MG63 (cell line): ENCODE measurements at regions not wholly inside any gene's neighbourhood (a gene's known extent, or its start where the extent isn't known, plus 50 kb on each side); places are given as distances from the start of the nearest gene placed in this dataset.
"Not testable (repeated sequence)": the region's sequence is repeated elsewhere in the genome, so short reads cannot be mapped to it uniquely, and the experiment has no call there.

Experiments
- DNase-seq: peaks from one replicate; pipeline ENCODE4 v3.0.0-alpha.2; 2020
- H3K27me3 ChIP-seq: fragments of 250-450 bp; sonication (Bioruptor Pico); 2 replicates; pipeline ENCODE4 v1.5.1; 2020; ENCODE audit warnings: mild to moderate bottlenecking, moderate library complexity
- H3K36me3 ChIP-seq: fragments of 250-450 bp; sonication (Bioruptor Pico); 2 replicates; pipeline ENCODE4 v1.5.1; 2020; ENCODE audit warnings: mild to moderate bottlenecking, moderate library complexity
- H3K4me3 ChIP-seq: fragments of 250-450 bp; sonication (Bioruptor Pico); 2 replicates; pipeline ENCODE4 v1.5.1; 2020; ENCODE audit warnings: mild to moderate bottlenecking, moderate library complexity
- H3K9me3 ChIP-seq: fragments of 250-450 bp; sonication (Bioruptor Pico); 2 replicates; pipeline ENCODE4 v1.5.1; 2020; ENCODE audit warnings: mild to moderate bottlenecking, moderate library complexity

GRCh38 chr3:176167272-176167671 is 1030.0 kb downstream of the TBL1XR1 start:
- no peak overlapping the region for H3K4me3 ChIP-seq
- no peaks in the 10 kb centered on the region for H3K9me3 ChIP-seq
- DNase-seq: no peak
- no peaks in the 10 kb centered on the region for H3K27me3 ChIP-seq
- no peaks in the 10 kb centered on the region for H3K36me3 ChIP-seq

DNA sequence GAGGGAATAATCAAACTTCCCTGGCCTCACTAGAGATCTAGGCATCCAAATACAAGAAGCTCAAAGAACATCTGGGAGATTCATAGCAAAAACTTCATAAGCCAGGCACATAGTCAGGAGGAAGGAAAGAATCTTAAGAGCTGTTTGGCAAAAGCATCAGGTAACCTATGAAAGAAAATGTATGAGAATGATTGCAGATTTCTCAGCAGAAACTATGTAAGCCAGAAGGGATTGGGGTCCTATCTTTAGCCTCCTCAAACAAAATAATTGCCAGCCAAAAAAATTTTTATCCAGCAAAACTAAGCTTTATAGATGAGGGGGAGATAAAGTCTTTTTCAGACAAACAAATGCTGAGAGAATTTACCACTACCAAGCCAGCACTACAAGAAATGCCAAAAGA is 1036.3 kb downstream of the TBL1XR1 start:
- H3K27me3 ChIP-seq: no peaks in the 10 kb centered on the region
- H3K36me3 ChIP-seq: no peaks in the 10 kb centered on the region
- H3K9me3 ChIP-seq: no peaks in the 10 kb centered on the region; the same call in 1 of the 2 replicates
- H3K4me3 ChIP-seq: no peak overlapping the region
- DNase-seq: no peak

DNA sequence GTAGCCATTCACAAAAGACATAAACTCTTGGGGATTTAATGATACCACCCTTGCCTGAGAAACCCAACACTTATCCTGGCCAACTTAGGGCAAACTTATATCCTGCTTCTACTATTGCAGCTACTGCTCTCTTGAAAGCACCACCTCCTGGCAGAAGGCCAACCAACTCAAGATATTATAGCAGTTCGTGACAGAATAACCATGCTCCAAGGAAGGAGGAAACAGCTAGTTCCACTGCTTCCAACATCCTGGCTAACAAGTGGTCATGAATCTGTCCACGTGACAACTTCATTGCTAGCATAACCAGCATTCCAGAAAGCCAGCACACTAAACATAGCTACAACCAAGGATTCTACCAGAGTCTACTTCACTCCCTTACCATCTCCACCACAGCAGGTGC is 1037.5 kb downstream of the TBL1XR1 start:
- no peak for DNase-seq
- Histone ChIP-seq H3K4me3 (no peak overlapping the region), H3K27me3 (no peaks in the 10 kb centered on the region), H3K9me3 (no peaks in the 10 kb centered on the region; the same call in 1 of the 2 replicates), H3K36me3 (no peaks in the 10 kb centered on the region)

DNA sequence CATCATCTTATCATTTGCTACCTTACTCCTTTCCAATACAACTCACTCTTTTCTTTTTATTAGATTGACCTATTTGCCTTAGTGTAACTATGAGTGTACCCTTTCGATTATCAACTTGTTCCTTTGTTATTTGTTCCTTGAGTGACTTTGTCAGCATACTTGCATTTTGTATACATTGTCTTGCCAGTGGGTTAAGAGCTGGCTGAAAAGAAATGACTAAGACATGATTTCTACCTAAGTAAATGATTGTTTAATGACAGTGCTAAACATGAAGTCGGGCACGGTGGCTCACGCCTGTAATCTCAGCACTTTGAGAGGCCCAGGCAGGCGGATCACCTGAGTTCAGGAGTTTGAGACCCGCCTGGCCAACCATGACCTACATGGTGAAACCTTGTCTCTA is 1042.3 kb downstream of the TBL1XR1 start:
- no peak for DNase-seq
- Histone ChIP-seq H3K9me3 (no peaks in the 10 kb centered on the region), H3K36me3 (no peaks in the 10 kb centered on the region)

DNA sequence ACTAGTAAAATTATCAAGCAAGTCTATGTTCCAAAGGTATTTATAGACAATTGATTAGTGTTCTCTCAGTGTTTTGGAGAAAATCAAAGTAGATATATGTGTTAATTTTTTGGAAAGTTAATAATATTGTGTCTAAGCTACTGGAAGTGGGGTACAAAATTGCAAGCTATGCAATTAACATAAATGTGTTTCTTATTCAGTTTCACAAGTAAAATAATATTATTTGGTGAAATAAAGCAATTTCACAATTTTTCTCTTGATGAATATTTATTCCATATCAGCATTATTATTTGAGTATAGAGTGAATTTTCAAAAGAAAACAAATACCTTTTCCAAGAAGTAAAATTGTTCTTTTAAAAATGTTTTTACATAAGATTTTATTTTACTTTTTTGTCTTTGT is 1047.7 kb downstream of the TBL1XR1 start:
- H3K4me3 ChIP-seq: no peak overlapping the region; the same call in 1 of the 2 replicates
- H3K9me3 ChIP-seq: no peaks in the 10 kb centered on the region
- no peak for DNase-seq
- no peaks in the 10 kb centered on the region for H3K36me3 ChIP-seq
- H3K27me3 ChIP-seq: no peaks in the 10 kb centered on the region

More for the DNA sequence above, 1042.3 kb downstream of the TBL1XR1 start:
- no peaks in the 10 kb centered on the region for H3K27me3 ChIP-seq
- no peak overlapping the region for H3K4me3 ChIP-seq

DNA sequence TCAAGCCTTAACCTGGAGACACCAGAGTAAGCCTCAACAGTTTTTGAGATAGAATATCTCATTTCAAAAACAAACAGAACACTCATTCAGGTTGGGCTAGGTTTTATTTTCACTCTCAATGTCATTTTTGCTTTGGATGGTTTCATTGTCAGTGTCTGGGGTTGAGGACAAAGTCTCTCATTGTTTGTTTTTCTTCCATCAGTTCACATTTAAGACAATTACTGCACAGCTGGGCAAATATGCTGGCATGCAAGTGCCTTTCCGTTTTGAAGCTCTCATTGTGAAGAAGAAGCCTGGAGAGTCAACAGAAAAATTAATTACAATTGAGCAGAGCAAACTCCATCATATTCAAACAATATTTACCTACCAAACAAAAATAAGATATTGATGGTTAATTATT is 1050.0 kb downstream of the TBL1XR1 start:
- no peaks in the 10 kb centered on the region for H3K27me3 ChIP-seq
- no peaks in the 10 kb centered on the region for H3K9me3 ChIP-seq
- no peak for DNase-seq
- H3K36me3 ChIP-seq: no peaks in the 10 kb centered on the region
- no peak overlapping the region for H3K4me3 ChIP-seq

- no peaks in the 10 kb centered on the region for H3K36me3 ChIP-seq
Observed at GRCh38 chr3:176141837-176142236, 1055.4 kb downstream of the TBL1XR1 start.

DNA sequence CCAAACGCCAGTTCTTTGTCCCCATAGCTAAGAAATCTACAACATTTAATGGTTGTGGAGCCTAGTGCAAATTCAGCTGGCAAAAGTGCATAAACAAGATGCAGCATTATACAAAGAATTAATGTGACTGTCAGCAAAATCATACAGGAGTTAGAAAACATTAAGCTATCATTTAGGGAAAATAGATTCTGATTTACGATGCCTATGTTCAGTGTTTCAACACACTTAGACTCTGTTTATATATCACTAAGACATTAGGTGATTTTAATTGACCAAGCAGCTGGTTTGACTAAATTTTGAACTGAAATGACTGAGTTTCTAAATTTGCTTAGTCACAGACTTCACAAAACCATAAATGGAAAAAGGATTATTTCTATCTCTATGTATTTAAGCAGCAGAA is 1076.8 kb downstream of the TBL1XR1 start:
- DNase-seq: no peak
- Histone ChIP-seq H3K4me3 (no peak overlapping the region), H3K9me3 (no peaks in the 10 kb centered on the region; the same call in 1 of the 2 replicates), H3K36me3 (no peaks in the 10 kb centered on the region), H3K27me3 (no peaks in the 10 kb centered on the region)

More at GRCh38 chr3:176141837-176142236, 1055.4 kb downstream of the TBL1XR1 start:
- no peak overlapping the region for H3K4me3 ChIP-seq
- H3K27me3 ChIP-seq: no peaks in the 10 kb centered on the region
- no peak for DNase-seq
- H3K9me3 ChIP-seq: no peaks in the 10 kb centered on the region

- Histone ChIP-seq H3K36me3 (no peaks in the 10 kb centered on the region), H3K27me3 (no peaks in the 10 kb centered on the region), H3K4me3 (no peak overlapping the region), H3K9me3 (no peaks in the 10 kb centered on the region)
- no peak for DNase-seq
Observed at GRCh38 chr3:176119826-176120225, 1077.5 kb downstream of the TBL1XR1 start.

- H3K36me3 ChIP-seq: no peaks in the 10 kb centered on the region
- no peaks in the 10 kb centered on the region for H3K27me3 ChIP-seq
- no peak for DNase-seq
- no peak overlapping the region for H3K4me3 ChIP-seq
- H3K9me3 ChIP-seq: 0 out of 2 replicates have a peak, but pooled peaks cover 2% of the 10 kb centered on the region
Observed at GRCh38 chr3:176106380-176106779, 1090.9 kb downstream of the TBL1XR1 start.

DNA sequence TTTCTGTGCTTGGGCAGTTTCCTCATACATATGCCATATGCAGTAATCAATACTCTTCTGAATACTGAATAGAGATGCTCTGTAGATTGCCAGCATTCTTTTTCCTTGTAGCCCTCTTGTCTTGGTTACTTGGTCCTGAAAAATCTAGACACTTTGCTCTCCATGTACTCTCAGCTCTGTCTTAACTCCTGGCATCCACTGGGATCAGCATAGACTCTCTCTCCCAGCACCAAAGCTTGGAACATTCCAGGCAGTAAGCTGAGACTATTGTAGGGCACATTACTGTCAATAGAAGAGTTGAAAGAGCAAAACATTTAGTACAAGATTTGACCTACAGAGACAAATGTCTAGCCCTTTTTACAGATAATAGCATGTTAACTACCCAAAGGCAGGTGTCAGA is 1100.3 kb downstream of the TBL1XR1 start:
- no peaks in the 10 kb centered on the region for H3K27me3 ChIP-seq
- H3K36me3 ChIP-seq: no peaks in the 10 kb centered on the region
- H3K9me3 ChIP-seq: no peaks in the 10 kb centered on the region
- DNase-seq: no peak
- H3K4me3 ChIP-seq: no peak overlapping the region

GRCh38 chr3:176093892-176094291 is 1103.4 kb downstream of the TBL1XR1 start:
- not testable (repeated sequence) for H3K36me3 ChIP-seq

GRCh38 chr3:176090727-176091126 is 1106.6 kb downstream of the TBL1XR1 start:
- Histone ChIP-seq H3K9me3 (peaks cover 2% of the 10 kb centered on the region; the same call in 1 of the 2 replicates), H3K27me3 (no peaks in the 10 kb centered on the region), H3K36me3 (no peaks in the 10 kb centered on the region), H3K4me3 (no peak overlapping the region)
- DNase-seq: no peak

More at GRCh38 chr3:176093892-176094291, 1103.4 kb downstream of the TBL1XR1 start:
- DNase-seq, H3K27me3 ChIP-seq, H3K4me3 ChIP-seq, H3K9me3 ChIP-seq: not testable (repeated sequence)

DNA sequence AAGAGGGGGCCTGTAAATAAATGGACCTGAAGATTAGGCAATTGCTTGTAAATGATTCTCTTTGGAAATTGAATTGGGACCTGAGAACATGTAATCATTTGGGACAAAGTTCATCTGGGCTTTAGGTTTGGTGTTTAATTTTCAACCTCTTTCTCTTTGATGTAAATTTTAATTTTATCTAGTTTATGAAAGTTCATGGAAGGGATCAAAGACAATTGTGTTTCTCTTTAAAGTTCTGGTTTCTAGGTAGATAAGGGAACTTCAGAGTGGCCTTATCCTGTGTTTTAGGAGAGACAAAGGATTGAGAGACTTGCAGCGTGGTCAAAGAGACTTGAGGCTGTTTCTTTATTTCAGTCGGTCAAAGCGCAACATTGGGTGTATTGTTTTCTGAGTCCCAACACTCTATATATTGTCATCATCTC is 1108.3 kb downstream of the TBL1XR1 start:
- H3K9me3 ChIP-seq: peaks cover 2% of the 10 kb centered on the region; the same call in 1 of the 2 replicates
- no peaks in the 10 kb centered on the region for H3K27me3 ChIP-seq
- no peak for DNase-seq
- H3K36me3 ChIP-seq: no peaks in the 10 kb centered on the region
- H3K4me3 ChIP-seq: no peak overlapping the region

- no peak for DNase-seq
- Histone ChIP-seq H3K36me3 (no peaks in the 10 kb centered on the region), H3K9me3 (peaks cover 2% of the 10 kb centered on the region; the same call in 1 of the 2 replicates), H3K4me3 (no peak overlapping the region), H3K27me3 (no peaks in the 10 kb centered on the region)
Observed at GRCh38 chr3:176087066-176087697, 1110.1 kb downstream of the TBL1XR1 start.

GRCh38 chr3:176079785-176080184 is 1117.5 kb downstream of the TBL1XR1 start:
- no peak for DNase-seq
- Histone ChIP-seq H3K4me3 (no peak overlapping the region), H3K27me3 (no peaks in the 10 kb centered on the region), H3K9me3 (no peaks in the 10 kb centered on the region), H3K36me3 (no peaks in the 10 kb centered on the region)

DNA sequence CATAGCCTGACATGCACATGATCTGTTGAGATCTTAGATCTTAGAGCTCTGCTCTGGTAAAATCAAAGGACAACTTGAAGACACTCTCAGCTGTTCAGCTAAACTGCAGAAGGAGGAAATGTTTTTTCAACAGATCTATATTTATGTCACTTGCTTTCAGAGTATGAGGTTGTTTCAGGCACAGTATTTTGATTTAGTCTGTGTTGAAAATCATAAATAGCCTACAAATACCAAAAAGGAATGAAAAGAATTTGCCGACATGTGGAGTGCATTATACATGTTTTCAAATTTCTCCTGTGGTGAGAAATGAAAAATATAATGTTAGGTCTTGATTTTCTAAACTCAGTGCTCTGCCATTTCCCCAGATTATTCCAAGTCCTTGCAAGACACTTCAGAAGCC is 1118.4 kb downstream of the TBL1XR1 start:
- Histone ChIP-seq H3K27me3 (no peaks in the 10 kb centered on the region), H3K4me3 (no peak overlapping the region), H3K36me3 (no peaks in the 10 kb centered on the region), H3K9me3 (no peaks in the 10 kb centered on the region)
- DNase-seq: no peak

DNA sequence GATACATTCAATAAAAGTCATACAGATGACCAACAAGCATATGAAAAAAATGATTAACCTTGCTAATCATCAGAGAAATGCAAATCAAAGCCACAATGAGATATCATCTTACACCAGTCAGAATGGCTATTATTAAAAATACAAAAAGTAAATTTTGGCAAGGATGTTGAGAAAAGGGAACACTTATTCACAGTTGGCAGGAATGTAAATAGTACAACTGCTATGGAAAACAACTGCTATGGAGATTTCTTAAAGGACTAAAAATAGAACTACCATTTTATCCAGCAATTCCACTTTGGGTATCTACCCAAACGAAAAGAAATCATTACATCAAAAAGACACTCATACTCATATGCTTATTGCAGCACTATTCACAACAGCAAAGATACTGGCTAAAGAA is 1121.8 kb downstream of the TBL1XR1 start:
- H3K27me3 ChIP-seq: no peaks in the 10 kb centered on the region
- no peak for DNase-seq
- no peaks in the 10 kb centered on the region for H3K9me3 ChIP-seq
- H3K4me3 ChIP-seq: no peak overlapping the region
- no peaks in the 10 kb centered on the region for H3K36me3 ChIP-seq
